ENCODE measurements at regions not wholly inside any gene's neighbourhood (a gene's known extent, or its start where the extent isn't known, plus 50 kb on each side); places are given as distances from the start of the nearest gene placed in this dataset.

- TF ChIP-seq EP300 (IDR thresholded peaks at IDR 0.05; ENCODE audit: borderline replicate concordance), result no peak
- TF ChIP-seq CREB1 (IDR thresholded peaks at IDR 0.05; ENCODE audit: low read depth), result no peak
- TF ChIP-seq FOXM1 (IDR thresholded peaks at IDR 0.05; ENCODE audit: borderline replicate concordance, low read depth), result no peak
- no peak for TF ChIP-seq TCF12 (IDR thresholded peaks at IDR 0.05; ENCODE audit: low read depth)
- TF ChIP-seq REST (IDR thresholded peaks at IDR 0.05; ENCODE audit: low read depth), result no peak
- TF ChIP-seq CEBPB (IDR thresholded peaks at IDR 0.05), result no peak
- no peak for TF ChIP-seq USF1 (IDR thresholded peaks at IDR 0.05)
- no peak for TF ChIP-seq RAD21 (IDR thresholded peaks at IDR 0.05; ENCODE audit: low read depth)
- TF ChIP-seq TEAD4 (IDR thresholded peaks at IDR 0.05), result no peak
- TF ChIP-seq NFIC (IDR thresholded peaks at IDR 0.05), result no peak
- no peak for TF ChIP-seq YY1 (IDR thresholded peaks at IDR 0.05; ENCODE audit: low read depth)
- TF ChIP-seq TAF1 (IDR thresholded peaks at IDR 0.05; ENCODE audit: low read depth), result no peak
These were observed 2498.1 kb downstream of the PCDH7 start for GRCh38 chr4:33218238-33218637.
